ENCODE measurements at regions not wholly inside any gene's neighbourhood (a gene's known extent, or its start where the extent isn't known, plus 50 kb on each side); places are given as distances from the start of the nearest gene placed in this dataset.
"Not testable (repeated sequence)": the region's sequence is repeated elsewhere in the genome, so short reads cannot be mapped to it uniquely, and the experiment has no call there.

DNA sequence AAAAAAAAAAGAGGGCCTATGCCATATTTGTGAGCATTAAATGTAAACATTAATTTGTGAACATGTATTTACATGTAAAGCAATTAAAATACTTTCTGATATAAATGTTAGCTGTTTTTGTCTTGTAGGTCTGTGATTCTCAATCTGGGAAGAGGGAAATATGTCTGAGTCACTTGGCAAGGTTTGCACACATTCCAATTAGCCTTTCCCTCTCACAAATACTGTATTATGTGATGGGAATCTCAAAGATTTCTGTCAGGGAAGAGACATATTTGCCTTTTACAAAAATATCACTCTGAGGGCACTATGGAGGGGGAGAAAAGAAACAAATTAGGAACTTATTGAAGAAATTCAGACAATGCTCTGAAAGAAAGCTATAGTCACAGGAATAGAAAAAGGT, 483.6 kb downstream of the GBE1 start:
- DNase-seq = no peak

DNA sequence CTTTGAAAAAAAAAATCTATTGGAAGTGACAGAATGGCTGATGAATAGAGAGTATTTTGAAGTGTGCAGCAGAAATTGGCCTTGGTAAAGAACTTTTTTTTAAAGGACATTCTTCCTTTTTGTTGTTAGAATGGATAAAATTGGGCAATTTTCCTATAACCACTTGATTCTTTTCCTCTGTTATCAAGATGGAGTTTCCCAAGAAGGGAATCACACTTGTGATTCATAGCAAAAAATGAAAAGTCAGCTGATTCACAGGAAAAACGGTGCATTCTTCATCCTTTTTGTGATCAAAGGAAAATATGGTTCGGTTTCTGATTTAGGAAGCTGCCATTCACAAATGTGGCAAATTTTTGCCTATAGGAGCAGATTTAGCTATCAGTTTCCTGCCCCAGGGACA, 486.8 kb downstream of the GBE1 start:
- DNase-seq = no peak

DNA sequence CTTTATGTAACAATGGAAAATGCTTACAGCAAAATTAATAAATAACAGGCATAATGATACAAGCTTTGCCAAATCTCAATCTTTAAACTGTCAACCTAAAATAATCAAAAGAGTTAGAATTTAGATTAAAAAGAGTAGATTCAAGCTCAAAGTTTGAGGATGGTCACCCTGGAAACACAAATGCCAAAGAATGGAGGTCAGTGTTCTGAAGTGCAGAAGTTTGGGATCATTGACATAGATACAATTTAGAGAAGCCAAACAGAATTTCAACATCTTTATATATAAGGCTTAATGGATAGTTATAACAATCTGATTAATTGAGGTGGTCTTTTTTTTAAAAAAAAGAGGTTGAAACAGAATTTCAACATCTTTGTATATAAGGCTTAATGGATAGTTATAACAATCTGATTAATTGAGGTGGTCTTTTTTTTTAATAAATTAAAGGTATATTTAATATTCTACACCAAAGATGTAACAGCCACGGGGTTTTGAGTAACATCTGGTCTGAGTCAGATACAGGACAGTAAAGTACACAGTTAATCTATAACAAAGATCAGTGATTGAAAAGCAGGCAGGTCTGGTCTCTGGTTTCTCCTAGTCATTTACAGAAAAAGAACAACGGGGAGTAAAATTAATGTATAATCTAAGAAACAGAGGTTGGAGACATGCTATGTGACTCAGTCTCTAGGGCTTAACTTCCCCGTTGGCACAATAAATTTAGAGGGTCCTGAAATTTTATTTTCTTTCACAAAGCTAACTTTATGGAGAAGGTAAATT, 490.7 kb downstream of the GBE1 start:
- DNase-seq = no peak

DNA sequence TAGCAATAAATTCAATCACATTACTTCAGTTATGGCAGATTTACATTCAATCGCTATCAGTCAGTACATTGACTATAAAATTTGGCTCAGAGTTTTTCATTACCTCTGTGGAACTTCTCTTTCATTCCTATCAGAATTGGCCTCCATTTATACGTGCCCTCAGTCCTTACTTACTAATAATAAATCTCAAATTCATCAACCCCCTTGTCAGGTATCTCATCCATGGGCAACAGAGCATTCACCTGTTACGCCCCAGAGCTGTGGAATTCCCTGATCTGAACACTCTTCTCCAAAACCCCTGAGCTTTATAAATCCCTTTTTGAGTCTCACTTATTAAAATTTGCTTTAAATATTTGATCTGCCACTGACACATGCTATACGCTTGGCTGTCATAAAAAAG, 492.9 kb downstream of the GBE1 start:
- no peak for DNase-seq

DNA sequence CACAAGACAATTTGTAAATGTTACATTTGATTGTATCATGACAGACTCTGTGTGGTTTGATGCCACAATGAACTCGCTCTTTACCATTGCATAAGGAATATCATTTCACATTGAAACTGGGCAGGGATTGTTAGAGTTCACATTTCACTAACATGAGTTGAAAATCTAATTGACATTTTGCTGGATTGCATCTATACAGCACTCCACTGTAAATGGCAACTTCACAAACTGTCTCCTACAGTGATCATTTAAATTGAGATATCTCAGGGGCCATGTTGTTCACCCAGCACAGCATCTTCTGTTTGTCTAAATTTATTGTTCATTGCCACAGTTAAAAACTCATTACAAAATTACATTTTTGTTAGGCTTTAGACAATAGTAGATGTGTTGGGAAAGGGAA, 499.4 kb downstream of the GBE1 start:
- DNase-seq = no peak

DNA sequence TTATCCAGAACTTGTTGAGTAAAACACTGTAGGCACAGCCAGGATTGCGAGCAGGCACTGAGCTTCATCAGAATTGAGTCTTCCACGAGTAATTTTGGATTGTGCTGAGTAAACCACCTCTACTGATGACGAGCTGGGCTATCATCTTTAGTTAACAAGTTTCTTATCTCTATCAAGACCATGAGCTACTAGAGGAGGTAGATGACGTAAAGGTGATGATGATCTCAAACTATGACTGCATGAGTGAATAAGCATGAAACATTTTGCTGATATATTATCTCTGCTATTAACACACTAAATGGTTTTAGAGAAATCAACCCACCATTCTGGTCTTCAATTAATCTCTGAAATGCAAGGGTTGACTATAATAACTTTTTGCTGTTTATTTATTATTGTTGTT, 506.0 kb downstream of the GBE1 start:
- DNase-seq = no peak

DNA sequence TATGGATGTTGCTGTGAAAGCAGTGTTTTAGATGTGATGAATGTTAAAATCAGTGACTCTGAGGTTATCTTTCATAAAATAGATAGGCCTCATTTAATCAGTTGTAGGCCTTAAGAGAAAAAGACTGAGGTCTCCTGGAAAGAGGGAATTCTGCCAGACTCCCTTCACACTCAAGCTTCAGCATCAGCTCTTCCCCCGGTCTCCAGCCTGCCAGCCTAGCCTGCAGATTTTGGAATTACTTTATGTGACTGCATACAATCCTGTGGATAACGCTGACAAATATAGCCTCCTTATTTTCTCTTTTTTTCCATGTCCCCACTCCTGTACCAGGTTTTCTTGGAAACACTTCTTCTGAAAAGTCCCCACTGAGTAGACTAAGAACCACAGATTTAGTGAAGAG, 510.3 kb downstream of the GBE1 start:
- DNase-seq = no peak

DNA sequence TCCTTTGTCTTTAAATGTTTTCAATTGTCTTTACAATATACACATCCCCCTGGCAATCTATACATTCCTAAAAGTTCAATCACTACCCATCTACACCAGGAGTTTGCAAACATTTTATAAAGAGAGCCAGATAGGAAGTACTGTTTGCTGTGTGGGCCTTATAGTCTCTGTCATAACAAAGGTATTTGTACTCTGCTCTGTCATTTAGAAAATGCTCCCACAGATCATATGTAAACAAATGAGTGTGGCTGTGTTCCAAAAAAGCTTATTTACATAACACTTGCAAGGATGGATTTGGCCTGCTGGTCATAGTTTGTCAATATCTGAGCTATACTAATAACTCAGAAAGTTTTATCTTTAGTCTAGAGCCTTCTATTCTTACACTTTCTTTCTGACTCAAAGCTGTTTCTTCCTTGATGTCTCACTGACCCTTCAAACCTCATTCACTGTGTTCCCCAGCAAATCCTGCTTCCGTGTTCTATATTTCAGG, 511.9 kb downstream of the GBE1 start:
- no peak for DNase-seq

DNA sequence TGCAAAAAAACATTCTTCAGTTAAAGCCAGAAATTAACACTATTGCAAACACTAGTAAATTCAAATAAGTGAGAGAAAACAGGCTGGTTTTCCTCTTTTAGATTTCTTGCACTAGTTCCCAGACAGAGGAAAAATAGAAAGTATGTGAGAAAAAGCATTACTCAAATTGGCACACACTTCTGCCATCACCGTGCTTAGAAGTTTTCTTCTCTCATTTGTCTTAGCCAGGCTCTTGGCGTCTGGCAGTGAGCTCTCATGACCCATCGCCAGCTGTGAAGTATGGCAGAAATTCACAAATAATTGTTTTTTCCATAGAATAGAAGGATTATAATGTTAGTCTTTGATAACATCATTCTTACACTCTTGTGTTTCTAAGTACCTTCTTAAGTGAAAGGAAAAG, 515.9 kb downstream of the GBE1 start:
- DNase-seq = no peak

DNA sequence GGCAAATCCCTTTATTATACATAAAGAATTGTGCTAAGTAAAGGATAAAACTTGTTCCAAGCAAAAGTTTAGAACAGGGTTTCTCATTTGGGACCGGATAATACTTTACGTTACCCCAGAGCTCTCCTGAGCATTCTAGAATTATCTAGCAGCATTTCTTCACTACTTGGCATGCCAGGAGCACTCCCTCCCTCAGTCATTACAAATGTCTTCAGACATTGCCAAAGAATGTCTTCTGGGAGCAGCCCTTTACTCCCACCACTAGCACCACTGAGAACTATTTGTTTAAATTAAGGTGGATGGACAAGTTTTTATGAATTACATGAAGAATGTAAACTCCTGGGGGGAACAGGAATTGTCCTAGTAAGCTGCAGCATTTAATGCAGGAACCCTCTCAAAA, 516.4 kb downstream of the GBE1 start:
- no peak for DNase-seq

DNA sequence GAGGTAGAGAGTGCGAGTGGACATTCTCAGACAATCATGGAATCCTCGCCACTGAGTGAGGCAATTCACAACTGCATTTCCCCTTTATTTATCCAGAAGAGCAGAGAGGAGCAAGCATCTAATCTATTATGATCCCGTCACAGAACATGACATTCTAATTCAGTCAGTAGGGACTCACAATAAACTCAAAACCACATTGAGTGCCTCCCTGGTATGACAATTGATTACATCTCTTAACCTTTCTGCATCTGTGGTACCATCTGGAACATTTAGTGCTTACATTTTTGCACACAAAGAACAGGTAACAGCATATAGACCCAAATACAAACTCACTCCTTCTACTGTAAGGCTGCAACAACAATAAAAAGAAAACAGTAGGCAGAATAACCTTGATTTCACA, 517.2 kb downstream of the GBE1 start:
- DNase-seq = no peak

DNA sequence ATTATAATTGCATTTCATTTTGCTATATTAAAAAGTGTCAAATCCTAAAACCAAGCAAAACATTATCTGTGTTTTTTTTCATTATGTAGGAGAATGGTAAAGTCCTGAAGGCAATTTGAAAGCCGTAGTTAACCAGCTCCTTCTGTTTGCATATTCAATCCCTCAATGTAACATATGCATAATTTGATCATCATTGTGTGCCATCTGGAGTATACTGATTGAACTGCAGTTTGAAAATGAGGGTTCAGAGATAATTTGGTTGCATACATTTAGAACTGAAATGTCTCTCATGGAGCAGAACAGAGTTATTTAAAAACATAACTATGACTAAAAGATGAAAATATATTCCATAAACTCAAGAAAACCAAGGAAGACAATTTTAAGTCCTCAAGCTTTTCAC, 518.6 kb downstream of the GBE1 start:
- no peak for DNase-seq

DNA sequence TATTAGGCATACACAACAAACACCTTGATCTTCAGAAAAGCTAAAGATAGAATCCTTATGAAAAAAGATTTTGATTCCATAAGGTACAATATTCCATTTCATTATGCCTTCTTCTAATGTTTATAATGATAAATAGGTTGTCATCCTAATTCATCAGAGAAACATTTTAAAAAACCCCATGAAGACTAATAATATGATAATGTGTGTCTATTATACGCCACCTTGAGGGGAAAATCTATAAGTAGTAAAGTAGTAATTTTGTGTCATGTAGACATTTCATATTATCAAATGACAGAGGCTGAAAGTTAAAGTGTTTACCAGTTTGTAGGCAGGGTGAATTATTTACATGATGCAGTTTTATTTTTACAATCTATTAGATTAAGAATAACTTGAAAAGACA, 524.3 kb downstream of the GBE1 start:
- DNase-seq = no peak

DNA sequence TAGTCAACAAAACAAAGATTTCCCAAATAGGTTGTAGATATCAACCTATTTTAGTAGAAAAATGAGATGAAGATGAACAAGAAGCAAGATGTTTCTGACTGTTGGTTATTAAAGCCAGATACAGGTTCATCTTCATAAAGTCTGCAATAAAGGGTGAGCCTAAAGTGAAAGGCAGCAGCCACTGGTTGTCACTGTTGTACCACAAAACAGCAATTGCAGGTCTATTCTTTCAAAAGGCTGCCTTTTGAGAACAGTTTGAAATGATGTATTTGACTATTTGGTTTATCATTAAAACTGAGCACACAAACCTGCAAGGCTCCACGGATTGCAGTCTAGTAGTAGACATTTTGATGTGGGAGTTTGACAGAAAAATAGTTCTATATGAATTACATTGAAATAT, 543.4 kb downstream of the GBE1 start:
- DNase-seq = no peak

DNA sequence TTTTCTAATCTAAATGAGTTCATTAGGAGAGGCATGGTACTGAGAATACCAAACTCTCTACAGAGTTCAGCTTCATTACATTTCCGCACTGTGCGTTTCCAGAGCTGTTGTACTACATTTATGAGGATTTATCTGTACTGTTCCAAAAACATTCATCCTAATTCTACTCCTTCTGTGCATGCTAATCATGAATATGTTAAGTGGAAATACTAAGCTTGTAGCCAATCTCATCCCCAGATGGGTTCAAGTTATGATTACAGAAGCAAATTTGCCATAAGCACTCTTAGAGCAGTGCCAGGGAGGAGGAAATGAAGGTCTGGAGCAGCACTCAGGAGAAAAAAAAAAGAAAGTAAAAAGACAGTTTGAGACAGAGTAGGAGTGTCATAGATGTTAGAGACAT, 544.3 kb downstream of the GBE1 start:
- DNase-seq = no peak

DNA sequence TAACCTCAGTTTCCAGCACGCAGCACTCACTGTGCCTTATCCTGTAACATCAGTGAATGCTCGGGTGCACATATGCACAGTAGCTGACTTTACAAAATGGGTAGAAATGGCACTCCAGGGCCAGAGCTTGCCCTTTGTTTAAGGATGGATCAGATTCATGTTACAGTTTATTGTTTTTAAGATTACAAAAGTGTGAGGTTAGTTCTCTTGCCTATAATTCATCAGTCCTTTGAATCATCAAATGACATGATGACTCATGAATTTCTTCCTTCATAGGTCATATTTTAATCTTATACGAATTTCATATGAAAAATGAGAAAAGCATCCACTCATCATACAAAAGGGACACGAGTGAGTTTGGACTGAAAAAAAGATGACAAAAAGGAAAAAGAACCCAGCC, 545.3 kb downstream of the GBE1 start:
- no peak for DNase-seq

DNA sequence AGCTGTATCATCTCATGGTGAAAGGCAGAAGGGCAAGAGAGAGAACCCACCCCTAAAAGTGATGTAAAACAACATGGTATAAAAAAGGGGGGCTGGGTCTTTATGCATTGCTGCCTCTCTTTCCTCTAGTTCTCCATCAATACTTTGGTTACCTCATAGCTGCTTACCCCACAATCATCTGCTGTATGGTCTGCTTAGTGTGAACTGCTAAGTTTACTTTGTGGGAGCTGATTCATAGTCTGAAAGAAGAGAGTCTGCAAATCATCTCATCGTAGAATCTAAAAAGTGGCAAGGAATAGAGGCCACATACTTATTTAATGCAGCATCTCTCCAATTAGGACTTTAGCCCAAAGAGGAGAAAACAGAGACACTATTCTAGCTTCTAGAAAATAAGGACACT, 546.8 kb downstream of the GBE1 start:
- DNase-seq = no peak

DNA sequence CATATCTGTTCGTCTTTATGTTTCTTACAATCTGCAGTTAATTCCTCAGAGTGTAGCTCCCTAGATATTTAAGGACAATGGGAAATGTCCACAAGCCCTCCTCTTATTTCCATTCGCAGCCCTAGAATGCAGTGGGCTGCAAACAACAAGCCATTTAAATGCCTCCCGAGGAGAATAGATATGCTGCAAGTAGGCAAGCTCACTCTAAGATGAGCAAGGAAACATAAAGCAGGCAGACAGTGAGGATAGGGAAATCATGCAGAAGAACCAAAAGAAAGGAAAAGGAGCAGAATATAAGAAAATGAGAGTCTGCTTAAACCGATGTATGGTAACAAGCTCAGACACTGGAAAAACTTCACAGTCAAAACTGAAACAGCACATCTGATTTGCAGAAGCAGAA, 561.9 kb downstream of the GBE1 start:
- no peak for DNase-seq

DNA sequence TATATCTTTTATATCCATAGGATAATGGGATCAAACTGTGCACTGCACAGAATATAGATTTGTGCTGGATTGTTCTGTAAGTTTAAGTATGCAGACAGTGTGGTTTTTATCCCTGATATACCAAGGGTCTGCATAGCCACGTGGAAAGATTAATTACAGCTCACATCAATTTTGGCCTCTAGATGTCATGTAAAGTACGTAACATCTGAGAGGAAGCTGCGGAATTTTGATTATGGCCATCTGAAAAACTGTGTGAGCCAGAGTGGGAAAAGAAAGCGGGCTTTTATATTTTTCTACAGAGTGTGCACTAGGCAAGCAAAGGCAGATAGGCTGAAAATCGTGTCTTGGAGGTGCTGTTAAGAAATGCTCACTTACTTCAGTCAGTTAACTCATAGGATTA, 562.7 kb downstream of the GBE1 start:
- no peak for DNase-seq

DNA sequence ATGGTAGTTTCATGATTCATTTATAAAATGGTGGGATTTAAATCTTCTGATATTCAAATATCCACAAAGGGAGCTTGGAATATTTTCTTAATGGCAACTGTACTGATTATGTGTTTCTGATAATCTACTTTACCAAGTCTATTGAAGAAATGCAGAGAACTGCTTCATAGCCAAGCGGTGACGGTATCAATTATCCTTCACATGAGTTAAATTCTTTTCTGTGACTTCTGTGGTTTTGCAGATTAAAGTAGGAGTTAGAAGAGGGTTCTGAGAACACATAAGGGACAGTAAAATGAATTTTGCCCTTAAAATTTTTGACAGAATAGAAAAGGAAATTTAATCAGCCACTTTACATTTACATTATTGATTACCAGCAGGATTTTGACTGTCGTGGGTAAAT, 563.2 kb downstream of the GBE1 start:
- no peak for DNase-seq

DNA sequence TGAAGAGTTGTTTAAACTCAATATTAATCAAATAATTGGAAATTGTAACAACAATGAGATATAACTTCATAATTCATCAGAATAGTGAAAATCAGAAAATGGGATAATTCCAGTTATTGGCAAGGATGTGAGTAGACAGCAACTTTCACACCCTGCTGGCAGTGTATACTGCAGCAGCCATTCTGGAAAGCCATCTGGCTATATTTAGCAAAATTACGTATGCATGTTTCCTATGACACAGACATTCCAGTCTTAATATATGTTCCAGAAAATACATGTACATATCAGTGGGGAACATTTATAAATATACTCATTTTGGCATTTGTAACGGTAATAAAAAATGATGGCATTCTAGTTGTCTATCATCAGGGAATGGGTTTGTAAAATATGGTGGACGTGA, 564.1 kb downstream of the GBE1 start:
- DNase-seq = no peak

DNA sequence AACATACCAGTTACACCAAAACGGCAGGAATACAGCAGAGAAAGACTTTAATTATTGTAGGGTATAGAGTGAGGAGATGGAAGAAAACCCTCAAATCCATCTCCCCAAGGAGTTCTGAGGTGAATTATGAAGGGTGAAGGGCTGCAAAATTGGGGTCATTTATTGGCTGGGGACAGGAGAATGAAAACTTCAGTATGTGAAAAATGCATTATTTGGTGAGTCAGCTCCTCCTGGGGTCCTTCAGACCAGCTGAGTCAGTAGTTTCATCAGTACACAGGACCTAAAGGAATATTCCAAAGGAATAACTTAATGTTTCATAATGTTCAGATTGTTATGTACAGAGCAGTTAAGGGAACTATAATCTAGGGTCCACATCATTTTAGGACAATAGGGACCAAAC, 566.0 kb downstream of the GBE1 start:
- DNase-seq = no peak

DNA sequence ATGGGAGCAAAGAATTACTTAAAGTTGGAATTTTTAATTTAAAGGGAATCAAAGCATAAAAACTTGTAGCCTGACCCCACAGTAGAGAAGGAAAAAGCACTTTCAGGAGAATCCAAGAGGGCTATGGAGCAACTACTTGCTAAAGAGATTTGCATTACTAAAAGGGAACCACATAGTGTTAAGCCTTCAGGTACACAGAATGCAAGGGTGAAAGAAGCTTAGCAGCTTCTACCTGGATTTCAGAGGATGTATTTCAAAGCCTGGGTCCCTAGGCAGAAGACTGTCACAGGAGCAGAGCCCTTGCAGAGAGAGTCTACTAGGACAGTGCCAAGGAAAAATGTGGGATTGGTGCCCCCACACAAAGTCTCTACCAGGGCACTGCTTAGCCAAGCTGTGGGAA, 575.0 kb downstream of the GBE1 start:
- no peak for DNase-seq

DNA sequence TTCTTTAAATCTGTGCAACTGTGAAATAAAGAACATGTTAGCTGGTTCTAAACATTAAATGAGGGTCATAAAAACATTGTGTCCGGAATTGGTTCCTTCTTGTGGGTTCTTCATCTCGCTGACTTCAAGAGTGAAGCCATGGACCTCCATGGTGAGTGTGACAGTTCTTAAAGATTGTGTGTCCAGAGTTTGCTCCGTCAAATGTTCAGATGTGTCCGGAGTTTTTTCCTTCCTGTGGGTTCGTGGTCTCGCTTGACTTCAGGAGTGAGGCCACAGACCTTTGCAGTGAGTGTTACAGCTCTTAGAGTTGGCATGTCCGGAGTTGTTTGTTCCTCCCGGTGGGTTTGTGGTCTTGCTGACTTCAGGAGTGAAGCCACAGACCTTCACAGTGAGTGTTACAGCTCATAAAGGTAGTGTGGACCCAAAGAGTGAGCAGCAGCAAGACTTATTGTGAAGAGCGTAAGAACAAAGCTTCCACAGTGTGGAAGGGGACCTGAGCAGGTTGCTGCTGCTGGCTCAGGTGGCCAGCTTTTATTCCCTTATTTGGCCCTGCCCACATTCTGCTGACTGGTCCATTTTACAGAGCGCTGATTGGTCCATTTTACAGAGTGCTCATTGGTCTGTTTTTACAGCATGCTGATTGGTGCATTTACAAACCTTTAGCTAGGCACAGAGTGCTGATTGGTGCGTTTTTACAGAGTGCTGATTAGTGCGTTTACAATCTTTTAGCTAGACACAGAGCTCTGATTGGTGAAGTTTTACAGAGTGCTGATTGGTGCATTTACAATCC, 579.2 kb downstream of the GBE1 start:
- DNase-seq = not testable (repeated sequence)

DNA sequence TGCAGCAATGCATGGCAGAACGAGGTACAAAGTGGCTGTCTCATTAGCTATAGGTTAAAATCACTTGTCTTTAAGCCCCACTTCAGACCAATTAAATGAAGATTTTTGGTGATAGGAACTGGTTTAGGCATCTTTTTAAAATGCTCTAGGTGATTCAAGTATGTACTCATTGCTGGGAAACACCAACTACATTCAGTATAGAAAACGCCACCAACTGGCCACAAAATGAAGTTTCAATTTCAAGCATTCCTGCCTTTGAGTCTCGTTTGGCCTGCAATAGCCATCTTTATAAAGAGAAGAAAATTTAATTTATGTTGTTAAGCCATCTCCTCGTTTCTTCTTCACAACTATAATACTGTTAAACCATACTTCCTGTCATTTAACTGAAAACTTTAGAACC, 587.9 kb downstream of the GBE1 start:
- no peak for DNase-seq

All from activated effector memory CD4-positive, alpha-beta T cell treated with anti-CD3 and anti-CD28 coated beads, Interleukin-2, amount 50 U/mL, for 16 hours (primary cell).